ENCODE measurements at regions not wholly inside any gene's neighbourhood (a gene's known extent, or its start where the extent isn't known, plus 50 kb on each side); places are given as distances from the start of the nearest gene placed in this dataset.
"Not testable (repeated sequence)": the region's sequence is repeated elsewhere in the genome, so short reads cannot be mapped to it uniquely, and the experiment has no call there.

DNA sequence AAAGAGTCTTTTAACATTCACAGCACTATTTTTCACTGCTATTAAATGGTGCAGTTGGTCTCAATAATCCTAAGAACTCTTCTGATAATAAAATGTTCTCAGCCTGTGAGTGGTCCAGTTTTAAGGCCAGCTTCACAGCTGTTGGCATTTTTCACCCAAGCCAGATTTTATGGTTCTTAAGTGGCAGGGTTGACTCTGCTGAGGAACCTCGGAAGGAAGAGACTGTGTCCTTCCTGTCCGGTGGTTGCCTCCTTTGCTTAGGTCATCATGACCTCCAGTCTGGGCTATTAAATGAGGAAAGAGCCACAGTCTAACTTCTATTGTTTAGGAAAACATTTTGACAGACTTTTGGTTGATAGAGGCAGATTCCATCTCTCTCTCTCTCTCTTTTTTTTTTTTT lies 112.5 kb upstream of the SERBP1 start:
- no peak for TF ChIP-seq CTCF (IDR thresholded peaks at IDR 0.05; ENCODE audit: low read depth, low read length)

DNA sequence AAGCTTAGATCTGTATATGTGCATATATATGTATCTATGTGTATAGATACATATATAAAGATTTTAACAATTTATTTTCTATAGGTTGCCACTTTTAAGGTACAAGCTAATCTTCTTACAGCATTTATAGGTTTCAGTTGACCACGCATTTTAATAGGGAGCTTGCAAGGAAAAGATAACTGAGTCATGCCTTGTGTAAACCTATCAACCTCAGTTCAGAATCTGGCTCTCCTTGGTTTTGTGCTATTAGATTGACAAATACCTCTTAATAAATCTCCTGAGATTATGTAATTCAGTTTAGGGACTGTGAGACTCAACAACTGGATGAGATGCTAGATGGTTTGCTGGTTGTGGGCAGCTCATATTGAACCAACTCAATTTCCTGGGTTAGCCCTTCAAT lies 114.7 kb upstream of the SERBP1 start:
- H3K4me3 ChIP-seq (ENCODE audit: low read depth, low read length): no peak overlapping the region
- no peaks in the 10 kb centered on the region for H3K4me1 ChIP-seq
- no peak for DNase-seq
- no peaks in the 10 kb centered on the region for H3K36me3 ChIP-seq
- TF ChIP-seq CTCF (IDR thresholded peaks at IDR 0.05; ENCODE audit: low read depth, low read length): no peak
- no peaks in the 10 kb centered on the region for H3K9me3 ChIP-seq
- no peaks in the 10 kb centered on the region for H3K27me3 ChIP-seq

More for the DNA sequence above, 112.5 kb upstream of the SERBP1 start:
- H3K9me3 ChIP-seq: no peaks in the 10 kb centered on the region
- H3K36me3 ChIP-seq: no peaks in the 10 kb centered on the region
- no peak for DNase-seq
- H3K4me3 ChIP-seq (ENCODE audit: low read depth, low read length): no peak overlapping the region
- no peaks in the 10 kb centered on the region for H3K27me3 ChIP-seq
- H3K4me1 ChIP-seq: no peaks in the 10 kb centered on the region

GRCh38 chr1:67545364-67545763 lies 115.2 kb upstream of the SERBP1 start:
- Histone ChIP-seq H3K36me3 (no peaks in the 10 kb centered on the region), H3K4me1 (no peaks in the 10 kb centered on the region), H3K9me3 (no peaks in the 10 kb centered on the region), H3K27me3 (no peaks in the 10 kb centered on the region), H3K4me3 (ENCODE audit: low read depth, low read length) (no peak overlapping the region)
- DNase-seq: no peak
- TF ChIP-seq CTCF (IDR thresholded peaks at IDR 0.05; ENCODE audit: low read depth, low read length): no peak

DNA sequence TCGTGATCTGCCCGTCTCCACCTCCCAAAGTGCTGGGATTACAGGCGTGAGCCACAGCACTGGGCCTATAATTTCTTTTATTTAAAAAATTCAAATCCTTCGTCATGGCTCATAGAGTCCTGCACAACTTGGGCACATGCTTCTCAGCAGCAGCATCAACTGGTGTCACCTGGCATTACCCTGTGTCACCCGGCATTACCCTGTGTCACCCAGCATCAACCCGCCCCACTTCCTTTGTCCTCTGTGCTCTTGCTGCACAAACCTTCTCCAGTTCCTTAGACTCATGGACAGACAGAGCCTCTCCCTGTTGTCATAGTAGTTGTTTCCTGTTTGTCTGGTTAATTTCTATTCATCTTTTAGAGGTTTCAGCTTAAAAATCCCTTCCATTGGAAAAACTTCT lies 121.2 kb upstream of the SERBP1 start:
- Histone ChIP-seq H3K27me3 (no peaks in the 10 kb centered on the region), H3K4me3 (ENCODE audit: low read depth, low read length) (no peak overlapping the region), H3K4me1 (no peaks in the 10 kb centered on the region), H3K36me3 (no peaks in the 10 kb centered on the region), H3K9me3 (no peaks in the 10 kb centered on the region)
- DNase-seq: no peak
- TF ChIP-seq CTCF (IDR thresholded peaks at IDR 0.05; ENCODE audit: low read depth, low read length): no peak

DNA sequence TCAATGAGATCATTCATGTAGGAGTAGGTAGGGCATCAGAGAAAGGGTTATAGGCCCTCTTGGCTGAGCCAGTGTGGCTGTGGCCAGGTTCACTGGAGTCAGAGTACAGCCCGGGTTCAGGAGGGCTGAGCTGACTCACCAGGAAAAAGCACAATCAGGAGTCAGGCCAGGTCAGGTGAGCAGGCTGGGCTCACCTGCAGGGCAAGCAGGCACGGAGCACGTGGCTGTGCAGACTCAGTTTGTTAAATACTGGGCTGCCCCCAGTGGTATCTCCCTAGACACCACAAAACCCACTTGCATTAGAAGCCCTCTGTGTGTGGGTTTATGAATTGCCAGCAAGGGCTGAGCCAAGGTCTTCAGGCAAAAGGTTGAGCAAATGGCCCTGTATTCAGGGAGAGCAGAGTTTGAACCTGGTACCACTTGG lies 122.1 kb upstream of the SERBP1 start:
- H3K9me3 ChIP-seq: no peaks in the 10 kb centered on the region
- DNase-seq: no peak
- H3K4me3 ChIP-seq (ENCODE audit: low read depth, low read length): no peak overlapping the region
- no peaks in the 10 kb centered on the region for H3K27me3 ChIP-seq
- no peak for TF ChIP-seq CTCF (IDR thresholded peaks at IDR 0.05; ENCODE audit: low read depth, low read length)
- no peaks in the 10 kb centered on the region for H3K36me3 ChIP-seq
- no peaks in the 10 kb centered on the region for H3K4me1 ChIP-seq

- not testable (repeated sequence) for H3K27me3 ChIP-seq; H3K9me3 ChIP-seq; H3K4me3 ChIP-seq (ENCODE audit: low read depth, low read length); H3K36me3 ChIP-seq; H3K4me1 ChIP-seq; DNase-seq
Measured at GRCh38 chr1:67554204-67554603, 124.0 kb upstream of the SERBP1 start.

All from BE2C (cell line).